Neural crest cell (in vitro differentiated cells): ENCODE measurements at regions not wholly inside any gene's neighbourhood (a gene's known extent, or its start where the extent isn't known, plus 50 kb on each side); places are given as distances from the start of the nearest gene placed in this dataset.

Experiments used
- DNase-seq: peaks from one replicate; pipeline ENCODE4 v3.0.0; 2021; ENCODE audit warnings: low read depth, mixed read lengths, low spot score
- H3K27ac Mint-ChIP-seq: one replicate; pipeline ENCODE4 v1.8.0; 2021; ENCODE audit warnings: mild to moderate bottlenecking, mixed read lengths; ENCODE audit not compliant: unreplicated experiment
- H3K27me3 Mint-ChIP-seq: 2 replicates; pipeline ENCODE4 v1.8.0; 2021; ENCODE audit warnings: low read depth, mild to moderate bottlenecking, mixed read lengths
- H3K36me3 Mint-ChIP-seq: 2 replicates; pipeline ENCODE4 v1.8.0; 2021; ENCODE audit warnings: low read depth, mild to moderate bottlenecking, mixed read lengths
- H3K4me1 Mint-ChIP-seq: 2 replicates; pipeline ENCODE4 v1.8.0; 2021; ENCODE audit warnings: mixed read lengths
- H3K4me3 Mint-ChIP-seq: one replicate; pipeline ENCODE4 v1.8.0; 2021; ENCODE audit warnings: mild to moderate bottlenecking, mixed read lengths
- H3K9me3 Mint-ChIP-seq: 2 replicates; pipeline ENCODE4 v1.8.0; 2021; ENCODE audit warnings: mixed read lengths
- CTCF ChIP-seq: fragments of 200-600 bp; sonication (generic); conservative IDR thresholded peaks from 2 replicates; pipeline ENCODE4 v1.5.0; 2021; ENCODE audit warnings: antibody characterized with exemption, mild to moderate bottlenecking

GRCh38 chr16:82389956-82390650 is 220.1 kb upstream of the MPHOSPH6 start:
- TF ChIP-seq CTCF, result no peak
- Mint-ChIP-seq H3K4me1 (no peaks in the 10 kb centered on the region), H3K27ac (no peak overlapping the region), H3K4me3 (no peak overlapping the region), H3K36me3 (no peaks in the 10 kb centered on the region), H3K9me3 (no peaks in the 10 kb centered on the region), H3K27me3 (peaks cover 11% of the 10 kb centered on the region)
- no peak for DNase-seq

GRCh38 chr16:82386761-82387160 is 216.7 kb upstream of the MPHOSPH6 start:
- no peak for DNase-seq
- Mint-ChIP-seq H3K4me3 (no peak overlapping the region), H3K36me3 (no peaks in the 10 kb centered on the region), H3K27ac (no peak overlapping the region), H3K27me3 (peaks cover 10% of the 10 kb centered on the region), H3K4me1 (no peaks in the 10 kb centered on the region), H3K9me3 (no peaks in the 10 kb centered on the region)
- no peak for TF ChIP-seq CTCF

GRCh38 chr16:82384949-82385348 is 214.9 kb upstream of the MPHOSPH6 start:
- peaks cover 5% of the 10 kb centered on the region for H3K27me3 Mint-ChIP-seq
- no peaks in the 10 kb centered on the region for H3K4me1 Mint-ChIP-seq
- DNase-seq, result no peak
- peaks cover 4% of the 10 kb centered on the region for H3K9me3 Mint-ChIP-seq
- no peak overlapping the region for H3K27ac Mint-ChIP-seq
- no peaks in the 10 kb centered on the region for H3K36me3 Mint-ChIP-seq
- TF ChIP-seq CTCF, result no peak
- H3K4me3 Mint-ChIP-seq, result no peak overlapping the region

GRCh38 chr16:82384017-82384416 is 214.0 kb upstream of the MPHOSPH6 start:
- H3K9me3 Mint-ChIP-seq, result peaks cover 4% of the 10 kb centered on the region
- TF ChIP-seq CTCF, result no peak
- H3K36me3 Mint-ChIP-seq, result no peaks in the 10 kb centered on the region

GRCh38 chr16:82382521-82382920 is 212.5 kb upstream of the MPHOSPH6 start:
- Mint-ChIP-seq H3K36me3 (no peaks in the 10 kb centered on the region), H3K9me3 (peaks cover 4% of the 10 kb centered on the region), H3K4me3 (no peak overlapping the region), H3K27me3 (peaks cover 3% of the 10 kb centered on the region), H3K4me1 (no peaks in the 10 kb centered on the region), H3K27ac (no peak overlapping the region)
- DNase-seq, result no peak
- no peak for TF ChIP-seq CTCF

More at GRCh38 chr16:82384017-82384416, 214.0 kb upstream of the MPHOSPH6 start:
- no peaks in the 10 kb centered on the region for H3K4me1 Mint-ChIP-seq
- no peak for DNase-seq
- H3K27me3 Mint-ChIP-seq, result peaks cover 3% of the 10 kb centered on the region
- no peak overlapping the region for H3K4me3 Mint-ChIP-seq
- no peak overlapping the region for H3K27ac Mint-ChIP-seq
